OCI-M1 (cell line): ENCODE measurements at regions not wholly inside any gene's neighbourhood (a gene's known extent, or its start where the extent isn't known, plus 50 kb on each side); places are given as distances from the start of the nearest gene placed in this dataset.

ENCODE experiments used
- DNase-seq: peaks from one replicate; lab custom pipeline; 2025; lab: John Stamatoyannopoulos, UW

DNA sequence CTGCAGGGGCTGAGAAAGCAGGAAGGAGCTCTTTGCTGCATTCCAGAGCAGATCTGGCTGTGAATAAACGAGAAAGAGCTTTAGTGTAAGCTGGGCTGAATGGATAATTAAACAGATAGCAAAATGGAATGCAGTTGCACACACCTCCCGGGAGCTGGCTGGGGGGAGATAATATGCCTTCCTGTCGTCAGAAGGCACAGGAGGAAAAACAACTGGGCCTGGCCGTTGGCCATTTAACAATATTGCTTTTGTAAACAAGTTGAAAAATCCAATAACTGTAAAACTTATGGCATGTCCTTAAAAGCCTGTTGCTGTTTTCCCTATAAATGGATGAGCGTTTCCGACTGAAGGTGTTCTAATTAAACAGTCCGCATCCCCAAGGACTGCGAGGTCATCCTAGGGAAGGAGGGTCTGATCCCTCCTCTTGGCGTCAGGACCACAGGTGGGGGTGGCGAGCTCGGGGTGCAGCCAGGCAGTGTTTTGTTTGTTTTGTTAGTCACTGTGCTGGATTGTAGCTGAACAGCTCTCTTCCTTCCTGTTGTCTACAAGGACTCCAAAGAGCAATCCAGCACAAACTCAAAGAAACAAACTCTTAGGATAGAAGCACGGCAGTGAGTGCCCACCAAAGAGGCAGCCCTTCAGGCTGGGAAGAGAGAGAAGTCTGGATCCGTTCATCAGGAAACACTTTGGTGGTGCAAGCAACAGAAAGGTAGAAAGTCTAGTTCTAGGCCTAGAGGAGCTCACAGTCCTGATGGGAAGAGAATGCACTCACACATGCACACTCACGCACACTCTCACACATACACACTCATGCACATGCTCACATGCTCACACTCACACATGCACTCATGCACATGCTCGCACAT lies 133.4 kb upstream of the SMAD3 start:
- DNase-seq = no peak

GRCh38 chr15:66932634-66933024 lies 132.8 kb upstream of the SMAD3 start:
- DNase-seq = no peak

- DNase-seq = no peak
Observed at GRCh38 chr15:66933932-66934867, 131.2 kb upstream of the SMAD3 start.

DNA sequence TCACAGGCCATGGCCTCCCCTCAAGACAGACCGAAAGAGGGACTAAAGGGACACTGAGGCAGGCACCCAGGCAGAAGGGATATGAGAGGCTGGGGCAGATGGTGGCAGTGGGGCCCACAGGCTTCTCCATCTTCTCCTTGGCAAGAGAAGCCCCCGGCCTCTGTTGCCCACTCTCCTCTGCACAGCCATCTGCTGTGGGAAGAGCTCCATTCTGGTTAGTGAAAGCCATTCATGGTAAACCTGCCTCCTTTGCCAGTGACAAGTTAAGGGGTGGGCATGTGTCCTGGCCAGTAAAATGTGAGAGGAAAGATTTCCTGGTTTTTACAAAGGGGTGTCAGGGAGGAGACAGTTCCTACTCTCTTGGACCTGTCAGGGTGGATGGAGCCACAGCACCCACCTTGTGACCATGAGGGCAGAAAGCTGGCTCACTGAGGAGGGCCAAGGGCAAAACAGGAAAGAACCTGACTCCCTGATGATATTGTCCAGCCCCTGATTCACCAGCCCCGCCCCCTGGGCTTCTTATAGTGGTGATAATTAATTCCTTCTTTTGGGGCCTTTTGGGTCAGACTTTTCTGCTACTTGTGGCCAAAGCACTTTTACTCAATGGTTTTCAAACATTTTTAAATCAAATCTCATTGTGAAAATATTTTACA lies 130.4 kb upstream of the SMAD3 start:
- no peak for DNase-seq

- no peak for DNase-seq
Observed at GRCh38 chr15:66935688-66936087, 129.7 kb upstream of the SMAD3 start.

GRCh38 chr15:66936109-66936860 lies 129.1 kb upstream of the SMAD3 start:
- DNase-seq = no peak

GRCh38 chr15:66936861-66937582 lies 128.4 kb upstream of the SMAD3 start:
- DNase-seq = no peak

DNA sequence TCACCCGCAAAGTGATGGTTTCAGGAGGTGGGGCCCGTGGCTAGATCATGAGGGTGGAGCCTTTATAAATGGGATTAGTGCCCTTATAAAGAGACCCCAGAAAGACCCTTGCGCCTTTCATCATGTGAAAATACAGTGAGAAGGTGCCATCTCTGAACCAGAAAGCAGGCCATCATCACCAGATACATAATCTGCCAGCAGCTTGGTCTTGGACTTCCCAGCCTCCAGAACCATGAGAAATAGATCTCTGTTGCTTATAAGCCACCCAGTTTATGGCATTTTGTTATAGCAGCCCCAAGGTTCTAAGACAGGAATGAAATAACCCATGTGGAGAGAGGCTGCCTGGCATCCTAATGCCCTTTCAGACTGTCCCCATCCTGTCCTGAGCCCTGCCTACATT lies 127.8 kb upstream of the SMAD3 start:
- no peak for DNase-seq

DNA sequence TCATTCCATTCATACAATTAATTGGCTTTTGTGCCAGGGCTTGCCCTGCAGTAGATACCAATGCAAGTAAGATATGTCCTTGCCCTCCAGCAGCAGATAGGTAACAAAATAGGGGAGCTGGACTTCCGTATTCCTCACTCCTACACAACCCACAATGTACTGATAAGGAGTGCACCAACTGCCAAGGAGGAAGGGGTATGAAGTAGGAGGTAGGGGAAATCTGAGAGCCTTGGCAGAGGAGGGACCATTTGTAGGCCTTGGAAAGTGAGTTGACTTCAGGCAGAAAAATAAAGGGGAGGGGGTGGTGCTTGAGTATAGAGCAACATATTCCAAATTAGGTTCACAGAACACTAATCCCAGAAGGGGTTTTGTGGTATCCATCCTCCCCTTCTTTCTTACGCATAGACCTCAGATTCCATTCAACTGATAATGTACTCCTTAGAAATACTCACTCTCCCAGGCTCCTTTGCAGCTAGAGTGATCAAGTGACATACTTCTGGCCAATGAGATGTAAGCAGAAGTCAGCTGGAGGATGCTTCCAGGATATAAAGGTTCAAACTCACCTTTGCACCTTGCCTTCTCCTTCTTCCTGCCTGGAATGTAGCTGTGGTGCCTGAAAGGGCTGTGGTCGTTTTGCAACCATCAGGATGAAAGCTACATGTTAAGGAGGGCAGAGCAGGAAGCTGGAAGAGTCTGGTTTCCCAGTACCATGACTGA lies 127.1 kb upstream of the SMAD3 start:
- DNase-seq = peak; percentile 68

GRCh38 chr15:66939016-66939415 lies 126.4 kb upstream of the SMAD3 start:
- no peak for DNase-seq

DNA sequence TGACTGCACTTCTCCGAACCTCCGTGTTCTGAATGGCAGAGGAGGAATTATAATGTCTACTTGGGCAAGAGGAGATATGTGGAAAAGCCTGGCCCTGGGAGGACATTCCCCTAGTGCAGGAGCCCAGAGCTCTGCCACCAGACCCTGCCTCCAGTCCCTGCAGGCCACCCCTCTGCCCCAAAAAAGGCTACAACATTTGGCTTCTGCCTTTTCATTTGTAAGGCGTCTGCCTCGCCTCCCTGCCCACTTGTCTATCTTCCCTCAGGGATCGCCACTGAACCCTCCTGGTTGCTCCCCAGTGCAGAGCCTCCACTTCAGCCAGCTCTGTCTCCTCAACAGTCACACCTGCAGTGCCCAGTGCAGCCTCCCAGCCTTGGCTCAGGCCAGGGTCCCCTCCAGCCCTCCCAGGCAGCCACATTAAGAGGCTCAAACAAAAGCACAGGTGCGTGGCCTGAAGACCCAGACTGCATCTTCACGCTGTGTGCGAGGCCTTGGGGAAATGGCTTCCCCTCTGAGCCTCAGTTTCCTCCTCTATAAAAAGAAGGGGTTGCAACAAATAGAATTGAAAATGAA lies 125.9 kb upstream of the SMAD3 start:
- DNase-seq = no peak

GRCh38 chr15:66940368-66940767 lies 125.0 kb upstream of the SMAD3 start:
- no peak for DNase-seq

GRCh38 chr15:66941108-66941711 lies 124.2 kb upstream of the SMAD3 start:
- DNase-seq = no peak

DNA sequence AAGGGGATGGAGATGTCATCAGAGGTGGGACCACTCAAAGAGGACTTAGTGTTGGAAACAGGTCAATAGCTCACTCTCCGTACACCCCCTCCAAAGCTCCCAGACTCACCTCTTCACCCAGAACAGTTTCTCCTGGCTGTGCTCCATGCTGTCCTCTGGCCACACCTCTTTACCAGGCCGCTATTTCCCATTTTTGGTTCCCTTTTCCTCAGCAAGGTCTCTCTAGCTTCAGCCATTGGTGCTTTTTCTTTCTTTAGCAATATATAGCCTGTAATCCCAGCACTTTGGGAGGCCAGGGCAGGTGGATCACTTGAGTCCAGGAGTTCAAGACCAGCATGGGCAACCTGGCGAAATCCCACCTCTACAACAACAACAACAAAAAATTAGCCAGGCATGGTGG lies 123.6 kb upstream of the SMAD3 start:
- peak; percentile 15 for DNase-seq

DNA sequence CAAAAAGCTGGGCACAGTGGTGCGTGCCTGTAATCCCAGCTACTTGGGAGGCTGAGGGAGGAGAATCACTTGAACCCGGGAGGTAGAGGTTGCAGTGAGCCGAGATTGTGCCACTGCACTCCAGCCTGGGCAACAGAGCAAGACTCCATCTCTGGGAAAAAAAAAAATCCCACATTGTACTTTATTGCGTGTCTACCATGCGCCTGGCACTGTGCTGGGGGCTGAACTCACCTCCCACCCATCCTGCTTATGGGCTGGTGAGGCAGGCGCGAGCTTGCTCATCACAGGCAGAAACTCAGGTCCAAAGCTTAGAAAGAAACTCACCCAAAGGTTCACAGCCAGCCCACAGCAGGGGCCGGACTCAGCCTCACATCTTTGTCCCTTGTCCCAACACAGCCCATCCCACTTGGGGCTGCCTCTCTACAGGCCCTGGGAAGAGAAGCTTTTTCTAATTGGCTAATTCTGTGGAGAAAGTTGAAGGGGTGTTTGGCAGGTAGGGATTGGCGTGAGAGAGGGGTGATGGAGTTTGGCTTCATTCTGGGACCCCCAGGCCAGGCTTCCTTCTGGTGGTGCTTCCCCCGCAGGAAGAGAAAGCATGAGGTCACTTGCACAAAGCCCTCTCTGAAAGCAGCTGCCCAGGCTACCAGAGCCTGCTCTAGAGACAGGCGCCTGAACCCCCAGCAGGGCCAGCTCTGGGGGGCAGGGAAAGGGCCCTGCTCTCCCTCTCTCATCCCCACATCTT lies 122.6 kb upstream of the SMAD3 start:
- DNase-seq = no peak

GRCh38 chr15:66943456-66944095 lies 121.8 kb upstream of the SMAD3 start:
- DNase-seq = no peak

GRCh38 chr15:66944121-66944520 lies 121.3 kb upstream of the SMAD3 start:
- no peak for DNase-seq

DNA sequence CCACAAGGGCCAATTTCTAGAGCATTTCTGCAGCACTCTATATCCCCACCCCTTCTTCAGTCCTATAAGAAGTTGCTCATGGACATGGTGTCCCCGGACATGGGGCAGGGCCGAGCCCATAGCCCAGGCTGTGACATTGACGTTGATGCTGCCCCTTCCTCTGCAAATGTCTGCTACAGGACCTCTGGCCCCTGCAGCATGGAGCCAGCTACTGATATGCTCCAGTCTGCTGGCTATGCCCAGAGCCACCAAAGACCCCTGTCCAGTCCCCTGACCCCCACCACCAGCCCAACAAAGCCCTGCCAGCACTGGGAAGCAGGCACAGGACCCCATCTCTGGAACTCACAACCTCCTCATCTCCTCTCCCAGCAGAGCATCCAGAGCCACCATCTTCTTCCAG lies 120.1 kb upstream of the SMAD3 start:
- no peak for DNase-seq
